IPS-18c (cell line): ENCODE measurements at regions not wholly inside any gene's neighbourhood (a gene's known extent, or its start where the extent isn't known, plus 50 kb on each side); places are given as distances from the start of the nearest gene placed in this dataset.
A peak's percentile ranks its signal among the peaks of the same experiment; 100 is the strongest.
"Not testable (repeated sequence)": the region's sequence is repeated elsewhere in the genome, so short reads cannot be mapped to it uniquely, and the experiment has no call there.

Experiments
- H3K4me3 ChIP-seq: 2 replicates; pipeline ENCODE4 v1.7.0; 2013; ENCODE audit warnings: low read depth, mild to moderate bottlenecking, low read length, moderate library complexity; ENCODE audit not compliant: insufficient read depth
- H3K9me3 ChIP-seq: one replicate; pipeline ENCODE4 v1.6.1; 2013; ENCODE audit warnings: mild to moderate bottlenecking, low read length, moderate library complexity; ENCODE audit not compliant: control insufficient read depth, insufficient read depth

- H3K4me3 ChIP-seq, result no peak overlapping the region; the same call in 1 of the 2 replicates
- peaks cover 21% of the 10 kb centered on the region for H3K9me3 ChIP-seq
Measured at GRCh38 chr17:26731005-26731921, 562.7 kb upstream of the WSB1 start.

GRCh38 chr17:26731926-26732325 is 562.0 kb upstream of the WSB1 start:
- H3K9me3 ChIP-seq, result peaks cover 21% of the 10 kb centered on the region
- not testable (repeated sequence) for H3K4me3 ChIP-seq

DNA sequence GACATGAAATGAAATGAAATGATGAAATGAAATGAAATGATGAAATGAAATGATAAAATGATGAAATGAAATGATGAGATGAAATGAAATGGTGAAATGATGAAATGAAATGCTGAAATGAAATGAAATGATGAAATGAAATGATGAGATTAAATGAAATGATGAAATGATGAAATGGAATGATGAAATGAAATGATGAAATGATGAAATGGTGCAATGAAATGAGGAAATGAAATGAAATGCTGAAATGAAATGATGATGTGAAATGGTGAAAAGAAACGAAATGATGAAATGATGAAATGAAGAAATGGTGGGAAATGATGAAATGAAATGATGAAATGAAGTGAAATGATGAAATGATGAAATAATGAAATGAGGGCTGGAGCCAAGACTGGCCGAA is 559.1 kb upstream of the WSB1 start:
- H3K9me3 ChIP-seq, result peaks cover 19% of the 10 kb centered on the region
- not testable (repeated sequence) for H3K4me3 ChIP-seq

DNA sequence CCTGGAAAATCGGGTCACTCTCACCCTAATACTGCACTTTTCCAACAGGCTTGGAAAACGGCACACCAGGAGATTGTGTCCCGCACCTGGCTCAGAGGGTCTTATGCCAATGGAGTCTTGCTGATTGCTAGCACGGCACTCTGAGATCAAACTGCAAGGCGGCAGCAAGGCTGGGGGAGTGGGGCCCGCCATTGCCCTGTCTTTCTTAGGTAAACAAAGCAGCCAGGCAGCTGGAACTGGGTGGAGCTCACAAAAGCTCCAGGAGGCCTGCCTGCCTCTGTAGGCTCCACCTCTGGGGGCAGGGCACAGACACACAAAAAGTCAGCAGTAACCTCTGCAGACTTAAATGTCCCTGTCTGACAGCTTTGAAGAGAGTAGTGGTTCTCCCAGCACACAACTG is 557.9 kb upstream of the WSB1 start:
- H3K9me3 ChIP-seq, result peaks cover 17% of the 10 kb centered on the region
- H3K4me3 ChIP-seq, result not testable (repeated sequence)

- Histone ChIP-seq H3K4me3 (no peak overlapping the region), H3K9me3 (peaks cover 11% of the 10 kb centered on the region)
Measured at GRCh38 chr17:26765860-26766709, 527.8 kb upstream of the WSB1 start.

DNA sequence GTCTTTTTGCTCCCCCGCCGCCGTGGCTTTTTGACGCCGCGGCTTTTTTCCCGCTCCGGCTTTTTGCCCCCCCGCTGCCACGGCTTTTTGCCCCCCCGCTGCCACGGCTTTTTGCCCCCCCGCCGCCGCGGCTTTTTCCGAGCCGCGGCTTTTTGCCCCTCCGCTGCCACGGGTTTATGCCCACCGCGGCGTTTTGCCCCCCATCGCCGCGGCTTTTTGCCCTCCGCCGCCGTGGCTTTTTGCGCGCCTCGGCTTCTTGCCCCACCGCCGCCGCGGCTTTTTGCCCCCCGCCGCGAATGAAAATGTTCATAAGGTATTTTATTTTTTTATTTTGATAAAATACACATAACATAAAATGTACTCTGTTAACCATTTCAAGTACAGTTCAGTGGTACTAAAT is 527.2 kb upstream of the WSB1 start:
- peaks cover 11% of the 10 kb centered on the region for H3K9me3 ChIP-seq
- no peak overlapping the region for H3K4me3 ChIP-seq

- H3K9me3 ChIP-seq, result peaks cover 17% of the 10 kb centered on the region
- H3K4me3 ChIP-seq, result no peak overlapping the region
Measured at GRCh38 chr17:26773189-26774188, 520.4 kb upstream of the WSB1 start.

DNA sequence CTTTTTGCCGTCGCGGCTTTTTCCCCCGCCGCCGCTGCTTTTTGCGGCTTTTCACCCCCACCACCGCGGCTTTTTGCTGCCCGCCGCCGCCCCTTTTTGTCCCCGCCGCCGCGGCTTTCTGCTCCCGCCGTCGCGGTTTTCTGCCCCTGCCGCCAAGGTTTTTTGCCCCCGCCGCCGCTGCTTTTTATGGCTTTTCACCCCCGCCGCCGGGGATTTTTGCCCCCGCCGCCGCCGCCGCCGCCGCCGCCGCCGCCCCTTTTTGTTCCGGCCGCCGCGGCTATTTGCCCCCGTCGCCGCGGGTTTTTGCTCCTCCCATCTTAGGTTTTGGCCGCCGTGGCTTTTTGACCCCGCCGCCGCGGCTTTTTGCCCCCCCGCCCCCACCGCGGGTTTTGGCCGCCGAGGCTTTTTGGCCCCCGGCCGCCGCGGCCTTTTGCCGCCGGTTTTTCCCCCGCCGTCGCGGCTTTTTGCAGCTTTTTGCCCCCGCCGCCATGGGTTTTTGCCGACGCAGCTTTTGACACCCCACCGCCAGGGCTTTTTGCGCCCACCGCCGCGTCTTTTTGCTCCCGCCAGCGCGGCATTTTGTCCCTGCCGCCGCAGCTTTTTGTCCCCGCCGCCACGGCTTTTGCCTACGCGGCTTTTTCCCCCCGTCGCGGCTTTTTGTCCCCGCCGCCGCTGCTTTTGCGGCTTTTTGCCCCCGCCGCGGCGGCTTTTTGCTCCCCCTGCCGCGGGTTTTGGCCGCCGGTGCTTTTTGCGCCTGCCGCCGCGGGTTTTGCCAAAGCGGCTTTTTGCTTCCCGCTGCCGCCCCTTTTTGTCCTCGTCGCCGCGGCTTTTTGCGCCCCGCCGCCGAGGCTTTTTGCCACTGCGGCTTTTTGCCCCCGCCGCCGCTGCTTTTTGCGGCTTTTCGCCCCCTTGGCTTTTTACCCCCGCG is 519.4 kb upstream of the WSB1 start:
- H3K4me3 ChIP-seq, result no peak overlapping the region
- peaks cover 15% of the 10 kb centered on the region for H3K9me3 ChIP-seq

DNA sequence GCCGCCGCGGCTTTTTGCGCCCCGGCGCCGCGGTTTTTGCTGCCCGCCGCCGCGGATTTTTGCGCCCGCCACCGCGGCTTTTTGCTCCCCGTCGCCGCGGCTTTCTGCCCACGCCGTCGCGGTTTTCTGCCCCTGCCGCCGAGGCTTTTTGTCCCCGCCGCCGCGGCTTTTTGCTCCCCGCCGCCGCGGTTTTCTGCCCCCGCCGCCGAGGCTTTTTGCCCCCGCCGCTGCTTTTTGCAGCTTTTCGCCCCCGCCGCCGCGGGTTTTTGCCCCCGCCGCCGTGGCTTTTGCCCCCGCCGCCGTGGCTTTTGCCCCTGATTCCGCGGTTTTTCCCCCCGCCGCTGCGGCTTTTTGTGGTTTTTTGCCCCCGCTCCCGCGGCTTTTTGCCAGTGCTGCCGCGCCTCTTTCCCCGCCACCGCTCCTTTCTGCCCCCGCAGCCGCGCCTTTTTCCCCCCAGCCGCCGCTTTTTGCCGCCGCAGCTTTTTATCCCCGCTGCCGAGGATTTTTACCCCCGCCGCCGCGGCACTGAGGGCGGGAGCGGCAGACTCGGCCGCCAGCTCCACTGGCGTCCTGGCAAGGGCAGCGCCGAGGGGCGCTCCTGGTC is 518.6 kb upstream of the WSB1 start:
- no peak overlapping the region for H3K4me3 ChIP-seq
- peaks cover 17% of the 10 kb centered on the region for H3K9me3 ChIP-seq

- H3K9me3 ChIP-seq, result peaks cover 27% of the 10 kb centered on the region
- H3K4me3 ChIP-seq, result not testable (repeated sequence)
Measured at GRCh38 chr17:26780187-26780814, 513.6 kb upstream of the WSB1 start.

GRCh38 chr17:26782153-26782552 is 511.8 kb upstream of the WSB1 start:
- peak overlapping the region; percentile 0; the same call in 1 of the 2 replicates for H3K4me3 ChIP-seq
- H3K9me3 ChIP-seq, result peaks cover 32% of the 10 kb centered on the region

- H3K9me3 ChIP-seq, result peaks cover 18% of the 10 kb centered on the region
- H3K4me3 ChIP-seq, result no peak overlapping the region
Measured at GRCh38 chr17:26792486-26792885, 501.4 kb upstream of the WSB1 start.

GRCh38 chr17:26807024-26807423 is 486.9 kb upstream of the WSB1 start:
- peaks cover 7% of the 10 kb centered on the region for H3K9me3 ChIP-seq

GRCh38 chr17:26809033-26809432 is 484.9 kb upstream of the WSB1 start:
- Histone ChIP-seq H3K9me3 (peaks cover 13% of the 10 kb centered on the region), H3K4me3 (no peak overlapping the region)

More at GRCh38 chr17:26807024-26807423, 486.9 kb upstream of the WSB1 start:
- H3K4me3 ChIP-seq, result no peak overlapping the region

GRCh38 chr17:26818736-26819135 is 475.2 kb upstream of the WSB1 start:
- Histone ChIP-seq H3K9me3 (peaks cover 15% of the 10 kb centered on the region), H3K4me3 (no peak overlapping the region)
